Activated naive CD4-positive, alpha-beta T cell treated with anti-CD3 and anti-CD28 coated beads for 36 hours (primary cell): ENCODE measurements at regions not wholly inside any gene's neighbourhood (a gene's known extent, or its start where the extent isn't known, plus 50 kb on each side); places are given as distances from the start of the nearest gene placed in this dataset.
A peak's percentile ranks its signal among the peaks of the same experiment; 100 is the strongest.

Experiments used
- CTCF ChIA-PET: fragments of 350-600 bp; sonication (Branson Sonifier 250); formaldehyde crosslinking; loops from one replicate; lab custom pipeline; 2021; ENCODE audit warnings: antibody characterized with exemption; lab: Charles Lee
- DNase-seq: peaks from one replicate; pipeline ENCODE4 v3.0.0-alpha.2; 2020
- H3K27ac Mint-ChIP-seq: one replicate; pipeline ENCODE4 v1.8.0; 2021; ENCODE audit warnings: mild to moderate bottlenecking, mixed read lengths
- H3K27me3 Mint-ChIP-seq: one replicate; pipeline ENCODE4 v1.8.0; 2021; ENCODE audit warnings: low read depth, mixed read lengths
- H3K36me3 Mint-ChIP-seq: one replicate; pipeline ENCODE4 v1.8.0; 2021; ENCODE audit warnings: low read depth, mixed read lengths
- H3K4me1 Mint-ChIP-seq: one replicate; pipeline ENCODE4 v1.8.0; 2021; ENCODE audit warnings: low read depth, mixed read lengths
- H3K4me3 Mint-ChIP-seq: one replicate; pipeline ENCODE4 v1.8.0; 2021; ENCODE audit warnings: mild to moderate bottlenecking, moderate library complexity, mixed read lengths
- H3K9me3 Mint-ChIP-seq: one replicate; pipeline ENCODE4 v1.8.0; 2021; ENCODE audit warnings: mixed read lengths
- intact Hi-C: fragments of 100-400 bp; cut with micrococcal nuclease; formaldehyde crosslinking; loops from one replicate; pipeline ENCODE4 v1.15.1; 2023

DNA sequence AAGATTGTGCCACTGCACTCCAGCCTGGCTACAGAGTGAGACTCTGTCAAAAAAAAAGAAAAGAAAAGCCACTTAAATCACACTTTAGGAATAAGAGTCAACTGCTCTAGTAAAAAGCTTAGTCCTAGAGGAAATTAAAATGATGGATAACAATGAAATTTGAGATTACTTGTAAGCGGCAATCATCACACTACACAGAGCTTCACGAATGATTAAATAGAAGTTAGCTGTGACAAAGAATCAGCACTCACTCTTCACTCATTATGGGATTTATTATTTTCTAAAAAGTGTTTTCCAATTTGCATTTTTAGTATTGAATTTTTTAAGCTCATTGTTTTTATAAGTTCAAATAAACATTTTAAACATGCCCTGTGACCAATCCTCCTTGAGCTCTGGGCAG is 718.0 kb downstream of the UTRN start:
- Mint-ChIP-seq H3K4me3 (no peak overlapping the region), H3K4me1 (no peaks in the 10 kb centered on the region), H3K9me3 (no peaks in the 10 kb centered on the region), H3K36me3 (no peaks in the 10 kb centered on the region), H3K27me3 (peaks cover 16% of the 10 kb centered on the region), H3K27ac (no peak overlapping the region)
- intact Hi-C loops = no loop called here
- CTCF ChIA-PET = interaction anchor here (1.1 kb wide), 1 partner anchor 74 kb away, joined by 3 read pairs; no protein-coding TSS in a partner anchor
- DNase-seq = no peak

DNA sequence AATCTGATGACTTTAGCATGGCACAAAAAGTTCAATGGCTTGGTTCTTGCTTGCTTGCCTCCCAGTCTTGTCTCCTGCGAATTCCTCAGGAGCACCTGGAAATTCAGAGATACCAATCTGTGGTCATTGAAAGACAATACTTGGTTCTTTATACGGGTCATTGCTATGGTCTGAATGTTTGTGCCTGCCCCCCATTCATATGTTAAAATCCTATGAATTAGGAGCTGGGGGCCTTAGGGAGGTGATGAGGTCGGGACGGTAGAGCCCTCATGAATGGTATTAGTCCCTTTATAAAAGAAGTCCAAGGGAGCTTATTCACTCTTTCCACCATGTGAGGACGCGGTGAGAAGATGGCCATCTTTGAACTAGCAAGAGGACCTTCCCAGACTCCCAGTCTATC is 721.8 kb downstream of the UTRN start:
- H3K4me1 Mint-ChIP-seq = no peaks in the 10 kb centered on the region
- intact Hi-C loops = no loop called here

GRCh38 chr6:145008715-145009114 is 723.6 kb downstream of the UTRN start:
- intact Hi-C loops = no loop called here
- CTCF ChIA-PET = interaction anchor here (0.7 kb wide), 1 partner anchor 283 kb away, joined by 3 read pairs; no protein-coding TSS in a partner anchor
- H3K9me3 Mint-ChIP-seq = no peaks in the 10 kb centered on the region

More for the DNA sequence above, 721.8 kb downstream of the UTRN start:
- Mint-ChIP-seq H3K36me3 (no peaks in the 10 kb centered on the region), H3K4me3 (no peak overlapping the region), H3K27me3 (peaks cover 15% of the 10 kb centered on the region), H3K9me3 (no peaks in the 10 kb centered on the region), H3K27ac (no peak overlapping the region)
- no peak for DNase-seq
- CTCF ChIA-PET = no interaction called here

DNA sequence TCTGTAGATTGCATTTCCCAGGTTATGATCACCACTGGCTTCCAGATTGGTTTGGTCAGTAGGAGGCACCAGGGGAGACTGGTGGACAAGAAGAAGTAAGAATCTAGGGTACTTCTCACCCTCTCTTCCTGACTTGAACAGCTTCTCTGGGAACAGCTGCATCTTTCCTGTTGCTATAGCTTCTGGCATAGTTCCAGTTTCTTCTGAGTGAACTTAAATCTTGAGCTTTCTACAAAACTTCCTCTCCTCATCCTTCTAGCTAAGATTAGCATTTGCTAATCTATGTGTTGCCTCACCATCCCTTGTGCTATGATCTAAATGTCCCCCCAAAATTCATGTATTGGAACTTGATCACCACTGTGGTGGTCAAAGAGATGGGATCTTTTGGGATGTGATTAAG is 724.6 kb downstream of the UTRN start:
- Mint-ChIP-seq H3K4me1 (no peaks in the 10 kb centered on the region), H3K36me3 (no peaks in the 10 kb centered on the region), H3K4me3 (no peak overlapping the region), H3K27ac (no peak overlapping the region), H3K27me3 (peaks cover 20% of the 10 kb centered on the region), H3K9me3 (no peaks in the 10 kb centered on the region)
- intact Hi-C loops = no loop called here
- DNase-seq = no peak
- CTCF ChIA-PET = no interaction called here

More at GRCh38 chr6:145008715-145009114, 723.6 kb downstream of the UTRN start:
- Mint-ChIP-seq H3K4me3 (no peak overlapping the region), H3K36me3 (no peaks in the 10 kb centered on the region), H3K27ac (no peak overlapping the region), H3K27me3 (peaks cover 22% of the 10 kb centered on the region), H3K4me1 (no peaks in the 10 kb centered on the region)
- no peak for DNase-seq

DNA sequence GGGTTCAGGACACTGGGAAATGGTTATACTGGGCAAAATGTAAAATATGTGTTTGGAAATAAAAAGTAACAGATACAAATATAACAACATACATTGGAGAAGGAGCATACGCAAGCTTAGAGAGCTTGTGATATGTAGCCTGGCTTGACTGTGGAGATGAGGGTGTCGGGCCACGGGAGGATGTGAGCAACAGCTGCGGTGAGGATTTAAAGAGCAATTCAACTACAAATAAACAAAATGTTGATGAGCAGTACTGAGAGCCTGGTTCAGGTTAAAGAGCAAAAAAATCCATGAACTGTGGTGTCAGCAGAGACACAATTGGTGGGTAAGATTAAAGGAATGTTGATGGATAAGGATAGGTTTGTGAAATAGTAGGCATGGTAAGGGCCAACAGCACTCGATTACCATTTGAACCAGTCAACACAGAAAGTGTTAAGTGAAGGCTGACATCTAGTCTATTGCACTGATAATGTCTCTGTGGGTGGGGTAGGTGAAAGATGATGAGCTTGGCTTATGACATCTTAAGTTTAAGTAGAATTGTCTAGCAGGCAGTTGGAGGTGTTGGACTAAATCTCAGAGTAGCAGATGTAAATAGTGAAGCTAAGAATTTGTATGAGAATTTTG is 723.2 kb downstream of the EPM2A start:
- no peak overlapping the region for H3K4me3 Mint-ChIP-seq
- peaks cover 18% of the 10 kb centered on the region for H3K27me3 Mint-ChIP-seq
- no peak overlapping the region for H3K27ac Mint-ChIP-seq
- intact Hi-C loops = no loop called here
- H3K9me3 Mint-ChIP-seq = no peaks in the 10 kb centered on the region
- no peak for DNase-seq
- peaks cover 6% of the 10 kb centered on the region for H3K4me1 Mint-ChIP-seq
- H3K36me3 Mint-ChIP-seq = no peaks in the 10 kb centered on the region
- CTCF ChIA-PET = no interaction called here

- peak; percentile 44 for DNase-seq
- intact Hi-C loops = loop anchor here (1.0 kb wide), 1 partner anchor 419 kb away; no protein-coding TSS in a partner anchor
- no peaks in the 10 kb centered on the region for H3K9me3 Mint-ChIP-seq
- no peaks in the 10 kb centered on the region for H3K36me3 Mint-ChIP-seq
- CTCF ChIA-PET = no interaction called here
- H3K4me3 Mint-ChIP-seq = no peak overlapping the region
- no peak overlapping the region for H3K27ac Mint-ChIP-seq
- H3K4me1 Mint-ChIP-seq = peaks cover 10% of the 10 kb centered on the region
- peaks cover 13% of the 10 kb centered on the region for H3K27me3 Mint-ChIP-seq
These were observed 719.4 kb downstream of the EPM2A start for GRCh38 chr6:145015739-145016558.

- Mint-ChIP-seq H3K9me3 (no peaks in the 10 kb centered on the region), H3K4me3 (no peak overlapping the region), H3K27me3 (peaks cover 12% of the 10 kb centered on the region), H3K36me3 (no peaks in the 10 kb centered on the region), H3K27ac (no peak overlapping the region), H3K4me1 (peaks cover 10% of the 10 kb centered on the region)
- CTCF ChIA-PET = no interaction called here
- no peak for DNase-seq
- intact Hi-C loops = no loop called here
These were observed 718.3 kb downstream of the EPM2A start for GRCh38 chr6:145017051-145017450.

GRCh38 chr6:145017516-145017915 is 717.8 kb downstream of the EPM2A start:
- no peaks in the 10 kb centered on the region for H3K9me3 Mint-ChIP-seq
- CTCF ChIA-PET = no interaction called here
- intact Hi-C loops = no loop called here
- H3K36me3 Mint-ChIP-seq = no peaks in the 10 kb centered on the region
- H3K4me3 Mint-ChIP-seq = no peak overlapping the region
- peaks cover 10% of the 10 kb centered on the region for H3K4me1 Mint-ChIP-seq
- no peak for DNase-seq
- H3K27ac Mint-ChIP-seq = no peak overlapping the region
- H3K27me3 Mint-ChIP-seq = peaks cover 7% of the 10 kb centered on the region

DNA sequence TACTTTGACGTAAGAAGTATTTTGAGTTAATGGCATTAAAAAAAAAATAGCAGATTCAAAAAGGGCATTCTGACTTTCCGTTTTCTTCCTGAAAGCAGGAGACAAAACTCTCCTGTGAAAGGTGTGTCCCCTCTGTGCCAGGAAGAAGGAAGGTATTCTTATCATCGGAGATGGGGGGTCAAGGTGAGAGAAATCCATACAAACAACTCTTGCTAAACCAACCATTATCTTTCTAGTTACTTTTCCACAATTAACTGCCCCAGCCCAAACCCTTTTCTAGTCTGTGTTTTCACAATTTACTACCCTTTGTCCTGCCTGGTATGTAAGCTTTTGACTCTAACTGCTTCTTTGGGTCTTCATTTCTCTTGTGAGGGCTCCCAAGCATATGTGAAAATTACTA is 717.3 kb downstream of the EPM2A start:
- Mint-ChIP-seq H3K4me3 (no peak overlapping the region), H3K9me3 (no peaks in the 10 kb centered on the region), H3K27me3 (peaks cover 8% of the 10 kb centered on the region), H3K27ac (no peak overlapping the region), H3K36me3 (no peaks in the 10 kb centered on the region), H3K4me1 (peaks cover 10% of the 10 kb centered on the region)
- CTCF ChIA-PET = no interaction called here
- intact Hi-C loops = no loop called here
- no peak for DNase-seq

GRCh38 chr6:145020114-145020513 is 715.2 kb downstream of the EPM2A start:
- Mint-ChIP-seq H3K4me3 (no peak overlapping the region), H3K27me3 (peaks cover 10% of the 10 kb centered on the region), H3K4me1 (peaks cover 10% of the 10 kb centered on the region), H3K36me3 (no peaks in the 10 kb centered on the region), H3K9me3 (no peaks in the 10 kb centered on the region), H3K27ac (no peak overlapping the region)
- CTCF ChIA-PET = no interaction called here
- intact Hi-C loops = loop anchor here (10.0 kb wide), 1 partner anchor 195 kb away; no protein-coding TSS in a partner anchor
- no peak for DNase-seq

DNA sequence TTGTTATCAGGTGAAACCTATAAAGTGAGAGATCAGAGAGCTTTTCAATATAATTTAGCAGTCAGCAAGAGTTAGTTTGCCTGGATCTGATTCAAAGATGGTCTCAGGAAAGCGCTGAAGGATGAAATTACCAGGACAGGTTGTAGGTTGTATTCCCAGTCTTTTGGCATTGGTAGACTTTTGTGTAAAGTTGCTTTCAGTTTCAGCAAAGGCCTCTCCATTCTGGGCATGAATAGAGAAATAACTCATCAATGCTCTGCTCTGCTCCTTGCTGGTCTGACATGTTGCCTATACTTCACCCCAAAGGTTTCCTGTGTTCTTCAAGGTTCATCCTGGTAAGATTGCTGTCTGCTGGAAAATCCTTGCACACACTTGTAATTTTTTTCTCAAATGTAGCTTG is 714.8 kb downstream of the EPM2A start:
- H3K4me1 Mint-ChIP-seq = peaks cover 10% of the 10 kb centered on the region
- H3K27ac Mint-ChIP-seq = no peak overlapping the region
- no peak overlapping the region for H3K4me3 Mint-ChIP-seq
- intact Hi-C loops = loop anchor here (10.0 kb wide), 1 partner anchor 194 kb away; no protein-coding TSS in a partner anchor
- no peak for DNase-seq
- H3K36me3 Mint-ChIP-seq = no peaks in the 10 kb centered on the region
- CTCF ChIA-PET = no interaction called here
- H3K27me3 Mint-ChIP-seq = peaks cover 10% of the 10 kb centered on the region
- no peaks in the 10 kb centered on the region for H3K9me3 Mint-ChIP-seq

- Mint-ChIP-seq H3K36me3 (no peaks in the 10 kb centered on the region), H3K27me3 (peaks cover 12% of the 10 kb centered on the region), H3K9me3 (no peaks in the 10 kb centered on the region), H3K4me1 (peaks cover 2% of the 10 kb centered on the region), H3K4me3 (no peak overlapping the region), H3K27ac (no peak overlapping the region)
- CTCF ChIA-PET = no interaction called here
- no peak for DNase-seq
- intact Hi-C loops = loop anchor here (10.0 kb wide), 1 partner anchor 193 kb away; no protein-coding TSS in a partner anchor
These were observed 713.0 kb downstream of the EPM2A start for GRCh38 chr6:145022199-145022796.
